ENCODE measurements at regions not wholly inside any gene's neighbourhood (a gene's known extent, or its start where the extent isn't known, plus 50 kb on each side); places are given as distances from the start of the nearest gene placed in this dataset.
A peak's percentile ranks its signal among the peaks of the same experiment; 100 is the strongest.

DNA sequence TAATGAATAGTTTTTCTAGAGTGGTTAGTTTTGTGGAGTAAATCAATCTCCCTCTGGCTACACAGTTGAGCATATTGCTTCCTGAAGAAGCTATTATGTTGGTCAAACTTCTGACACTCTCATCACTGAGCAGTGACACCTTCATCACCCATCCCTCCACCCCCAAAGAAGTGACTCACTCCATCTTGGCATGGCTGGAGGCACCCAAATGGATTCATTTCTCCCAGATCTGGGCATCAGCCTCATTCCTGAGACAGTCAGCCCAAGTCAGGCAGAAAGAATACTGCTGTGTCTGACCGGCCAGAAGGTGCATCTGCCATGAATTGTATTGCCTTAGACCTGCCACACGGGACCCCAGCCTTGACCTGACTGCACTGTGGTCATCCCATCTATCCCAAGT is 117.0 kb upstream of the HABP2 start:
- ChIA-PET CTCF (interaction anchor here (1.4 kb wide), 1 partner anchor 128 kb away, joined by 4 read pairs; no protein-coding TSS in a partner anchor), POLR2A (ENCODE audit: low non-redundant PET) (no interaction called here)
- TF ChIP-seq, protein P1, sequence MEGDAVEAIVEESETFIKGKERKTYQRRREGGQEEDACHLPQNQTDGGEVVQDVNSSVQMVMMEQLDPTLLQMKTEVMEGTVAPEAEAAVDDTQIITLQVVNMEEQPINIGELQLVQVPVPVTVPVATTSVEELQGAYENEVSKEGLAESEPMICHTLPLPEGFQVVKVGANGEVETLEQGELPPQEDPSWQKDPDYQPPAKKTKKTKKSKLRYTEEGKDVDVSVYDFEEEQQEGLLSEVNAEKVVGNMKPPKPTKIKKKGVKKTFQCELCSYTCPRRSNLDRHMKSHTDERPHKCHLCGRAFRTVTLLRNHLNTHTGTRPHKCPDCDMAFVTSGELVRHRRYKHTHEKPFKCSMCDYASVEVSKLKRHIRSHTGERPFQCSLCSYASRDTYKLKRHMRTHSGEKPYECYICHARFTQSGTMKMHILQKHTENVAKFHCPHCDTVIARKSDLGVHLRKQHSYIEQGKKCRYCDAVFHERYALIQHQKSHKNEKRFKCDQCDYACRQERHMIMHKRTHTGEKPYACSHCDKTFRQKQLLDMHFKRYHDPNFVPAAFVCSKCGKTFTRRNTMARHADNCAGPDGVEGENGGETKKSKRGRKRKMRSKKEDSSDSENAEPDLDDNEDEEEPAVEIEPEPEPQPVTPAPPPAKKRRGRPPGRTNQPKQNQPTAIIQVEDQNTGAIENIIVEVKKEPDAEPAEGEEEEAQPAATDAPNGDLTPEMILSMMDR (conservative IDR thresholded peaks at IDR 0.05; ENCODE audit: low read depth): no peak
- H3K27ac ChIP-seq: no peak overlapping the region
- no peak for DNase-seq (ENCODE audit: low spot score)

GRCh38 chr10:113436851-113437250 is 116.0 kb upstream of the HABP2 start:
- no peak for DNase-seq (ENCODE audit: low spot score)
- TF ChIP-seq, protein P1 (conservative IDR thresholded peaks at IDR 0.05; ENCODE audit: low read depth): no peak
- POLR2A ChIA-PET (ENCODE audit: low non-redundant PET): no interaction called here
- CTCF ChIA-PET: interaction anchor here (1.4 kb wide), 1 partner anchor 127 kb away, joined by 4 read pairs; no protein-coding TSS in a partner anchor
- no peak overlapping the region for H3K27ac ChIP-seq

GRCh38 chr10:113438652-113439051 is 114.2 kb upstream of the HABP2 start:
- no peak overlapping the region for H3K27ac ChIP-seq
- POLR2A ChIA-PET (ENCODE audit: low non-redundant PET): no interaction called here
- TF ChIP-seq, protein P1 (conservative IDR thresholded peaks at IDR 0.05; ENCODE audit: low read depth): no peak
- CTCF ChIA-PET: no interaction called here
- DNase-seq (ENCODE audit: low spot score): peak; percentile 16

DNA sequence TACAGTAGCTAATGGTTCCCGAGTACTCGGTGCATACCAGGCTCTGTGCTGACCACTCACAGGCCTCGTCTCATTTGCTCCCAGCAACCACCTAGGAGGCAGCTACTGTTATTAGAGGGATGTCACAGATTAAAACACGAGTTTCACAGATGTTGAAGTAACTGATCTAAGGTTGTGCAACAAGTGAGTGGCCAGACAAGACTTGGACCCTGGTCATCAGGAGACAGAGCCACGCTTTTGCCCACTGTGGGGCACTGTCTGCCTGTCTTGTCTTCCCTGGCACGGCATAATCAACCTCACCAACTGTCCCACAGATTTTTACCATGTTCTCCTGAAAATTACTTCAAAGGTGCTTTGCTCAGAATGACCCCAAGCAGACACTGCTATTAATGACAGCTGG is 111.6 kb upstream of the HABP2 start:
- CTCF ChIA-PET: interaction anchor here (0.9 to 1.2 kb wide), 2 partner anchors 13 to 122 kb away, joined by 3 to 6 read pairs; no protein-coding TSS in a partner anchor
- no peak for DNase-seq (ENCODE audit: low spot score)

DNA sequence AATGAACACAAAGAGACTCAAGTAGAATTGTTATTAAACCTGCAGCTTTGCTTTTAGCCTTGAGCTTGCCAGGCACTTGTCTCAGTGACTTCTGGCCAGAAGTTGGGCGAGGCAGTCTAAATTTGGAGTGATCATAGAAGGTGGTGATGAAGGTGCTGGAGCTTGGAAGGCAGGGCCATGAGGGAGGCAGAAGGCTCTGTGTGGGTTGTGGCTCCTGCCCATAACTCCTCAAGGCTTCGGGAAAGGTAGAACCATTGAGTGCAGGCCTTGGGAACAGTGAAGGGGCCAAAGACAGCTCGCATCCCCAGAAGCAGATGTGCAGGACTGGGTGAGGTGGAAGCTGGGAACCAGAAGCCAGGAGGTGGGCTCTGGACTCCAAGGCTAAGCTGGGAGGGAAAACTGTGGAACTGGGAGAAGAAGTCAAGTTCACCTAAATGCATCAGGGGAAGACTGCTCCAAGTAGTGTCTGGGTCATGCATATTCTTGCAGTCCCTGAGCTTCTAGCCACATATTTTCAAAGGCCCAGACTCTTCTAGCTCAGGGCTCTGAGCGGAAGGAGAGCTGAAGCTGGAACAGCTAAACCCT is 111.1 kb upstream of the HABP2 start:
- POLR2A ChIA-PET (ENCODE audit: low non-redundant PET): no interaction called here
- no peak overlapping the region for H3K27ac ChIP-seq
- CTCF ChIA-PET: interaction anchor here (0.9 to 1.2 kb wide), 2 partner anchors 13 to 121 kb away, joined by 3 to 6 read pairs; no protein-coding TSS in a partner anchor
- DNase-seq (ENCODE audit: low spot score): no peak
- TF ChIP-seq, protein P1 (conservative IDR thresholded peaks at IDR 0.05; ENCODE audit: low read depth): no peak

More for the DNA sequence above, 111.6 kb upstream of the HABP2 start:
- TF ChIP-seq, protein P1 (conservative IDR thresholded peaks at IDR 0.05; ENCODE audit: low read depth): no peak
- H3K27ac ChIP-seq: no peak overlapping the region
- POLR2A ChIA-PET (ENCODE audit: low non-redundant PET): no interaction called here

GRCh38 chr10:113442336-113442735 is 110.5 kb upstream of the HABP2 start:
- ChIA-PET CTCF (interaction anchor here (1.2 kb wide), 1 partner anchor 12 kb away, joined by 6 read pairs; no protein-coding TSS in a partner anchor), POLR2A (ENCODE audit: low non-redundant PET) (no interaction called here)
- TF ChIP-seq, protein P1 (conservative IDR thresholded peaks at IDR 0.05; ENCODE audit: low read depth): no peak
- H3K27ac ChIP-seq: no peak overlapping the region
- DNase-seq (ENCODE audit: low spot score): no peak

All from RWPE1 (cell line).